Endodermal cell (in vitro differentiated cells): ENCODE measurements at regions not wholly inside any gene's neighbourhood (a gene's known extent, or its start where the extent isn't known, plus 50 kb on each side); places are given as distances from the start of the nearest gene placed in this dataset.

ENCODE experiments used
- DNase-seq: peaks from one replicate; pipeline ENCODE4 v3.0.0-alpha.2; 2017
- H3K27ac ChIP-seq: 2 replicates; pipeline ENCODE4 v1.5.1; 2013; ENCODE audit warnings: mild to moderate bottlenecking, low read depth, low read length, moderate library complexity
- H3K27me3 ChIP-seq: 2 replicates; pipeline ENCODE4 v1.6.1; 2013; ENCODE audit warnings: mild to moderate bottlenecking, low read length, moderate library complexity; ENCODE audit not compliant: insufficient read depth, control insufficient read depth, poor library complexity, severe bottlenecking
- H3K36me3 ChIP-seq: 2 replicates; pipeline ENCODE4 v1.7.0; 2013; ENCODE audit warnings: mild to moderate bottlenecking, low read length, moderate library complexity; ENCODE audit not compliant: control insufficient read depth, insufficient read depth
- H3K4me1 ChIP-seq: one replicate; pipeline ENCODE4 v1.7.0; 2013; ENCODE audit warnings: low read length; ENCODE audit not compliant: control insufficient read depth, insufficient read depth
- H3K4me3 ChIP-seq: 2 replicates; pipeline ENCODE4 v1.5.1; 2013; ENCODE audit warnings: mild to moderate bottlenecking, low read length, moderate library complexity
- H3K9ac ChIP-seq: 2 replicates; pipeline ENCODE4 v1.6.1; 2013; ENCODE audit warnings: mild to moderate bottlenecking, low read length, moderate library complexity; ENCODE audit not compliant: poor library complexity, severe bottlenecking; ENCODE audit errors: extremely low read depth
- H3K9me3 ChIP-seq: 2 replicates; pipeline ENCODE4 v1.6.1; 2013; ENCODE audit warnings: mild to moderate bottlenecking, low read length, moderate library complexity; ENCODE audit not compliant: control insufficient read depth
- H3K27ac Mint-ChIP-seq: 2 replicates; pipeline ENCODE4 v1.8.0; 2020; ENCODE audit warnings: mixed read lengths
- H3K27me3 Mint-ChIP-seq: 2 replicates; pipeline ENCODE4 v1.8.0; 2021; ENCODE audit warnings: mild to moderate bottlenecking, mixed read lengths; ENCODE audit not compliant: insufficient read depth
- H3K36me3 Mint-ChIP-seq: 2 replicates; pipeline ENCODE4 v1.8.0; 2020; ENCODE audit warnings: low read depth, mixed read lengths
- H3K4me1 Mint-ChIP-seq: 2 replicates; pipeline ENCODE4 v1.8.0; 2020; ENCODE audit warnings: mixed read lengths
- H3K4me3 Mint-ChIP-seq: 2 replicates; pipeline ENCODE4 v1.8.0; 2020; ENCODE audit warnings: mild to moderate bottlenecking, moderate library complexity, mixed read lengths
- H3K9me3 Mint-ChIP-seq: 2 replicates; pipeline ENCODE4 v1.8.0; 2020; ENCODE audit warnings: mild to moderate bottlenecking, mixed read lengths
- WGBS, 2 experiments: methylation state at CpG; one replicate each; pipeline versions ENCODE4 v1.1.5 to v1.1.7; 2013; ENCODE audit warnings: missing lambda C conversion rate in 2 of 2, mixed read lengths in 1 of 2; ENCODE audit not compliant: insufficient coverage in 1 of 2, insufficient read length in 1 of 2; 5-methylcytosine and 5-hydroxymethylcytosine counted together
- TF ChIP-seq, protein P1 (sequence below): fragments of 200-600 bp; sonication (generic); conservative IDR thresholded peaks from 2 replicates; pipeline ENCODE4 v1.5.0; 2021; ENCODE audit warnings: antibody characterized with exemption, mild to moderate bottlenecking

GRCh38 chr7:110056331-110056730 lies 1034.6 kb upstream of the LRRN3 start:
- TF ChIP-seq, protein P1, sequence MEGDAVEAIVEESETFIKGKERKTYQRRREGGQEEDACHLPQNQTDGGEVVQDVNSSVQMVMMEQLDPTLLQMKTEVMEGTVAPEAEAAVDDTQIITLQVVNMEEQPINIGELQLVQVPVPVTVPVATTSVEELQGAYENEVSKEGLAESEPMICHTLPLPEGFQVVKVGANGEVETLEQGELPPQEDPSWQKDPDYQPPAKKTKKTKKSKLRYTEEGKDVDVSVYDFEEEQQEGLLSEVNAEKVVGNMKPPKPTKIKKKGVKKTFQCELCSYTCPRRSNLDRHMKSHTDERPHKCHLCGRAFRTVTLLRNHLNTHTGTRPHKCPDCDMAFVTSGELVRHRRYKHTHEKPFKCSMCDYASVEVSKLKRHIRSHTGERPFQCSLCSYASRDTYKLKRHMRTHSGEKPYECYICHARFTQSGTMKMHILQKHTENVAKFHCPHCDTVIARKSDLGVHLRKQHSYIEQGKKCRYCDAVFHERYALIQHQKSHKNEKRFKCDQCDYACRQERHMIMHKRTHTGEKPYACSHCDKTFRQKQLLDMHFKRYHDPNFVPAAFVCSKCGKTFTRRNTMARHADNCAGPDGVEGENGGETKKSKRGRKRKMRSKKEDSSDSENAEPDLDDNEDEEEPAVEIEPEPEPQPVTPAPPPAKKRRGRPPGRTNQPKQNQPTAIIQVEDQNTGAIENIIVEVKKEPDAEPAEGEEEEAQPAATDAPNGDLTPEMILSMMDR, result no peak
- Mint-ChIP-seq H3K36me3 (no peaks in the 10 kb centered on the region), H3K9me3 (no peaks in the 10 kb centered on the region), H3K4me3 (no peak overlapping the region), H3K27me3 (no peaks in the 10 kb centered on the region), H3K27ac (no peak overlapping the region), H3K4me1 (no peaks in the 10 kb centered on the region)
- no peak for DNase-seq
- 81 to 88% methylated on average over 3 of the region's 3 CpGs for WGBS, 2 experiments
- Histone ChIP-seq H3K27ac (no peak overlapping the region), H3K4me3 (no peak overlapping the region), H3K27me3 (no peaks in the 10 kb centered on the region), H3K9ac (no peak overlapping the region), H3K9me3 (no peaks in the 10 kb centered on the region), H3K36me3 (no peaks in the 10 kb centered on the region), H3K4me1 (no peaks in the 10 kb centered on the region)

- no peaks in the 10 kb centered on the region for H3K4me1 ChIP-seq
- TF ChIP-seq, protein P1, result no peak
- H3K4me3 Mint-ChIP-seq, result no peak overlapping the region
- no peak overlapping the region for H3K27ac Mint-ChIP-seq
- no peaks in the 10 kb centered on the region for H3K9me3 Mint-ChIP-seq
- no peaks in the 10 kb centered on the region for H3K27me3 ChIP-seq
- H3K4me1 Mint-ChIP-seq, result no peaks in the 10 kb centered on the region
- H3K9me3 ChIP-seq, result no peaks in the 10 kb centered on the region
- H3K4me3 ChIP-seq, result no peak overlapping the region
- no CpG with 5 or more reads among the region's 1 CpG for WGBS, 2 experiments
- H3K9ac ChIP-seq, result no peak overlapping the region
- H3K27me3 Mint-ChIP-seq, result no peaks in the 10 kb centered on the region
- DNase-seq, result no peak
- no peak overlapping the region for H3K27ac ChIP-seq
- H3K36me3 Mint-ChIP-seq, result no peaks in the 10 kb centered on the region
- no peaks in the 10 kb centered on the region for H3K36me3 ChIP-seq
Measured at GRCh38 chr7:110058401-110058800, 1032.5 kb upstream of the LRRN3 start.

DNA sequence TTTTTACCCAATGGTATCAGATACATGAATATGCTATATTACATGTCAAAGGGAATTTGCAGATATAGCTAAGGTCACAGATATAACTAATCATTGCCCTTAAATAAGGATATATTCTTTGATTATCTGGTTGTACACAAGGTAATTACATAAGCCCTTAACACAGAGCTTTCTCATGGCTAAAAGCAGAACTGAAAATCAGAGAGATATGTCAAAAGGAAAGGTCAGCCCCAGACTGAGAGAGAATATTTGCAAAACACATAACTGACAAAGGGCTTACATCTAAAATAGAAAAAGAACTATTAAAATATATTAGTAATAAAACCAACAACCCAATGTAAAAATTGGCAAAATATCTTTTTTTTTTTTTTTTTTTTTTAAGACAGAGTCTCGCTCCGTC lies 1029.5 kb upstream of the LRRN3 start:
- 96% methylated on average over 2 of the region's 2 CpGs; no CpG with 5 or more reads in 1 of the 2 experiments for WGBS, 2 experiments
- Histone ChIP-seq H3K36me3 (no peaks in the 10 kb centered on the region), H3K27ac (no peak overlapping the region), H3K27me3 (no peaks in the 10 kb centered on the region), H3K4me3 (no peak overlapping the region), H3K9ac (no peak overlapping the region), H3K9me3 (no peaks in the 10 kb centered on the region), H3K4me1 (no peaks in the 10 kb centered on the region)
- DNase-seq, result no peak
- Mint-ChIP-seq H3K27me3 (no peaks in the 10 kb centered on the region), H3K4me3 (no peak overlapping the region), H3K4me1 (no peaks in the 10 kb centered on the region), H3K27ac (no peak overlapping the region), H3K9me3 (no peaks in the 10 kb centered on the region), H3K36me3 (no peaks in the 10 kb centered on the region)
- TF ChIP-seq, protein P1, result no peak
